GM10248 (cell line): ENCODE measurements at regions not wholly inside any gene's neighbourhood (a gene's known extent, or its start where the extent isn't known, plus 50 kb on each side); places are given as distances from the start of the nearest gene placed in this dataset.

ENCODE experiments used
- CTCF ChIA-PET: fragments of 300-600 bp; sonication (Branson Sonifier 250); formaldehyde crosslinking; extraction: SDS; loops from one replicate; lab custom pipeline; 2021; ENCODE audit warnings: antibody characterized with exemption; lab: Yijun Ruan, JAX
- POLR2A ChIA-PET: fragments of 350-650 bp; sonication (Branson Sonifier 250); formaldehyde crosslinking; extraction: SDS; loops from one replicate; lab custom pipeline; 2020; ENCODE audit warnings: antibody characterized with exemption; lab: Yijun Ruan, JAX
- DNase-seq: peaks from one replicate; pipeline ENCODE4 v3.0.0; 2012; ENCODE audit errors: extremely low spot score
- CTCF ChIP-seq: IDR thresholded peaks from 2 replicates; pipeline ENCODE4 v1.5.1; 2012; ENCODE audit warnings: mild to moderate bottlenecking, low read depth; ENCODE audit errors: extremely low read depth, missing control alignments, control extremely low read depth

GRCh38 chr11:95660038-95660437 is 129.5 kb downstream of the FAM76B start:
- no peak for DNase-seq
- ChIA-PET CTCF (no interaction called here), POLR2A (no interaction called here)
- TF ChIP-seq CTCF, result no peak

- ChIA-PET POLR2A (no interaction called here), CTCF (no interaction called here)
- DNase-seq, result no peak
- TF ChIP-seq CTCF, result no peak
These were observed 130.5 kb downstream of the FAM76B start for GRCh38 chr11:95659088-95659487.

GRCh38 chr11:95655536-95655935 is 134.0 kb downstream of the FAM76B start:
- POLR2A ChIA-PET, result no interaction called here
- CTCF ChIA-PET, result interaction anchor here (1.1 kb wide), 1 partner anchor 50 kb away, joined by 4 read pairs; no protein-coding TSS in a partner anchor
- no peak for DNase-seq
- no peak for TF ChIP-seq CTCF

GRCh38 chr11:95653680-95654079 is 135.9 kb downstream of the FAM76B start:
- POLR2A ChIA-PET, result no interaction called here
- TF ChIP-seq CTCF, result no peak
- CTCF ChIA-PET, result no interaction called here
- DNase-seq, result no peak

- CTCF ChIA-PET, result no interaction called here
- POLR2A ChIA-PET, result no interaction called here
- no peak for TF ChIP-seq CTCF
- DNase-seq, result no peak
These were observed 136.5 kb downstream of the FAM76B start for GRCh38 chr11:95653099-95653498.

- CTCF ChIA-PET, result no interaction called here
- POLR2A ChIA-PET, result no interaction called here
- TF ChIP-seq CTCF, result no peak
These were observed 137.5 kb downstream of the FAM76B start for GRCh38 chr11:95652002-95652472.

More at GRCh38 chr11:95652002-95652472, 137.5 kb downstream of the FAM76B start:
- DNase-seq, result no peak
